Fibroblast of lung (primary cell): ENCODE measurements at regions not wholly inside any gene's neighbourhood (a gene's known extent, or its start where the extent isn't known, plus 50 kb on each side); places are given as distances from the start of the nearest gene placed in this dataset.

ENCODE experiments used
- EZH2 ChIP-seq: IDR thresholded peaks from 2 replicates; pipeline ENCODE4 v1.5.1; 2012; ENCODE audit warnings: low read length, control low read depth, mild to moderate bottlenecking; ENCODE audit errors: missing control alignments
- TF ChIP-seq, protein P1 (sequence below), 2 donors: IDR thresholded peaks in 1 of 2; conservative IDR thresholded peaks in 1 of 2; 1 replicate in 1 of 2; 2 replicates in 1 of 2; pipeline ENCODE4 v1.5.1; 2011 to 2012; ENCODE audit warnings: low read length in 2 of 2, control low read depth in 1 of 2, inconsistent platforms in 1 of 2, low read depth in 1 of 2, mild to moderate bottlenecking in 1 of 2

DNA sequence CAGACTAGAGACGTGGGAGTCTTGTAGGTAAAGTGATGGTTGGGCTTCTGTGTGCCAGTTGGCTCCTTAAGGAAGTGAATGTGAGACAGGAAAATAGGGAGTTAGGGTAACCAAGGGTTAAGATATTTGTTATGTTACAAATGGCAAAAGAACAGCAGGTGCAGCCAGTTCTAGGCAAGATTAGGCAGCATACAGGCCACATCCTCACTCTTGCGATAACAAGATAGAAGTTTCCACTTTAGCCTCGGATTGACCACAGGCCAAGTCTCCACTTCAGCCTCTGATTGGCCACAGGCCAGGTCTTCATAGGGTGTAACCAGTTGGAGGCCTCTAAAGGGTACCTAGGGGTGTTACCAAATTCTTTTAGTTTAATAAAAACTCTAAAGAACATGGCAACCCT, 54.6 kb upstream of the ABCA1 start:
- TF ChIP-seq, protein P1, sequence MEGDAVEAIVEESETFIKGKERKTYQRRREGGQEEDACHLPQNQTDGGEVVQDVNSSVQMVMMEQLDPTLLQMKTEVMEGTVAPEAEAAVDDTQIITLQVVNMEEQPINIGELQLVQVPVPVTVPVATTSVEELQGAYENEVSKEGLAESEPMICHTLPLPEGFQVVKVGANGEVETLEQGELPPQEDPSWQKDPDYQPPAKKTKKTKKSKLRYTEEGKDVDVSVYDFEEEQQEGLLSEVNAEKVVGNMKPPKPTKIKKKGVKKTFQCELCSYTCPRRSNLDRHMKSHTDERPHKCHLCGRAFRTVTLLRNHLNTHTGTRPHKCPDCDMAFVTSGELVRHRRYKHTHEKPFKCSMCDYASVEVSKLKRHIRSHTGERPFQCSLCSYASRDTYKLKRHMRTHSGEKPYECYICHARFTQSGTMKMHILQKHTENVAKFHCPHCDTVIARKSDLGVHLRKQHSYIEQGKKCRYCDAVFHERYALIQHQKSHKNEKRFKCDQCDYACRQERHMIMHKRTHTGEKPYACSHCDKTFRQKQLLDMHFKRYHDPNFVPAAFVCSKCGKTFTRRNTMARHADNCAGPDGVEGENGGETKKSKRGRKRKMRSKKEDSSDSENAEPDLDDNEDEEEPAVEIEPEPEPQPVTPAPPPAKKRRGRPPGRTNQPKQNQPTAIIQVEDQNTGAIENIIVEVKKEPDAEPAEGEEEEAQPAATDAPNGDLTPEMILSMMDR (conservative IDR thresholded peaks at IDR 0.05 in 1 of 2, IDR thresholded peaks at IDR 0.05 in 1 of 2; ENCODE audit: low read depth in 1 of 2, low read length in 2 of 2) = no peak
- TF ChIP-seq EZH2 = no peak
